A549 (cell line): ENCODE measurements at regions not wholly inside any gene's neighbourhood (a gene's known extent, or its start where the extent isn't known, plus 50 kb on each side); places are given as distances from the start of the nearest gene placed in this dataset.

Source experiments
- MAFK ChIP-seq: fragments of 450-650 bp; IDR thresholded peaks from 2 replicates; pipeline ENCODE4 v1.6.1; 2014; ENCODE audit not compliant: partially characterized antibody
- POLR2A ChIP-seq: IDR thresholded peaks from 2 replicates; pipeline ENCODE4 v1.6.1; 2012; ENCODE audit warnings: mild to moderate bottlenecking, low read length

- no peak for TF ChIP-seq MAFK
- no peak for TF ChIP-seq POLR2A
Observed at GRCh38 chr4:22091352-22091717, 142.8 kb upstream of the KCNIP4 start.
